ENCODE measurements at regions not wholly inside any gene's neighbourhood (a gene's known extent, or its start where the extent isn't known, plus 50 kb on each side); places are given as distances from the start of the nearest gene placed in this dataset.
A peak's percentile ranks its signal among the peaks of the same experiment; 100 is the strongest.
"Not testable (repeated sequence)": the region's sequence is repeated elsewhere in the genome, so short reads cannot be mapped to it uniquely, and the experiment has no call there.

DNA sequence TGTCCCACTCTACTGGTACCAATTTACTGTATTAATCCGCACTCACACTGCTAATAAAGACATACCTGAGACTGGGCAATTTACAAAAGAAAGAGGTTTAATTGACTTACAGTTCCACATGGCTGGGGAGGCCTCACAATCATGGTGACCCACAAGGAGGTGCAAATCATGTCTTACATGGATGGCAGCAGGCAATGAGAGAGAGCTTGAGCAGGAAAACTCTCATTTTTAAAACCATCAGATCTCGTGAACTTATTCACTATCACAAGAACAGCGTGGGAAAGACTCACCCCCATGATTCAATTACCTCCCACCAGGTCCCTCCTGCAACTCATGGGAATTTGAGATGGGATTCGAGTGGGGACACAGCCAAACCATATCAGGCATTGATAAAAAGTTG lies 298.5 kb downstream of the DUSP6 start:
- DNase-seq: not testable (repeated sequence)

DNA sequence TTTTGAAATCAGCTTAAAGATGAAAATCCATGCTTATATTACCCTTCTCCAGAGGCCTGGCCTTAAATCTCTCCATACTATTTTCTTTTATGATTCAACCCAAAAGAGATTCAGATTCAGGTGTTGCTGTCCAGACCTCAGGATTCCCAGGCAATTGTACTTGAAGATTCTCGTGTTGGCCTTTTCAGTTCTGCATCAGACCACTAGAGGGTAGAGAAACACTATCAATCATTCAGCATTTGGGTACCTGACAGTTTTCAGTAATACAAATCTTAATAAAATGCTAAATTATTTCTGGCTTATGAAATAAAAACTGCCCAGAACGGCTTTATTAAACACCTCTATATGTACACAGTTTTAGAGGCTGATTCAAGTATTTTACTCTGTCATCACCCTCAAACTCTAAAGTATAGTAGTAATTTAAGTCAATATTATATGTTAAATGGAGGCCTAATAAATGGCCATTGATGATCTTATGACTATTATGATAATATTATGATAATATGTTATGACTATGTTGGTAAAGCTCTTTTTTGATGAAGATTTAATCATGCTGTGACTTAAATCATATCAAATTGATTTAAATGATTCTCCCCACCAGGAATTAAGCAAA lies 301.1 kb downstream of the DUSP6 start:
- DNase-seq: no peak

DNA sequence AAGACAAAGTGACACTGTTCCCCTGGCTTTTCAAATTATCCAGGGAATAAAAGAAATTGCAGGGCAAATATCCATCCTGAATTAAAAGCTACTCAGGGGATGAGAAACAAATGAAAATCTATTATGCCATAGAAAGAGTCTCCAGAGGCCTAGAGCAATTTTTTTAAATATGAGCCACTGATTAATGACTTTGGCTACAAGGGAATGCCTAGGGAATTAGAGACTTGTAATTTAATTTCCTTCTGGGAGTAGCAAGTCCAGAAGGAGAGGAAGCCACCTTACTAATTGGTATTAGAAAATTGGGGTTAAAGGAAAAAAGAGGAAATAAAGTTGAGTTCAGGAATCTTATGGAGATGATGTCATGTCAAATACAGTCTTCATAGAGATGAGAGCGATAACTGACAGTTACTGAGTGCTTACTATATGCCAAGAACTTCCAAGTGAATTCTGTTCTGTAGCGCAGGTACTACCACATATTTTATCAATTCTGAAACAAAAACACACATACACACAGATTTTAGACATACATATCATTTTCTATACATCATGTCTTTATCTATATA lies 304.4 kb downstream of the DUSP6 start:
- no peak for DNase-seq

DNA sequence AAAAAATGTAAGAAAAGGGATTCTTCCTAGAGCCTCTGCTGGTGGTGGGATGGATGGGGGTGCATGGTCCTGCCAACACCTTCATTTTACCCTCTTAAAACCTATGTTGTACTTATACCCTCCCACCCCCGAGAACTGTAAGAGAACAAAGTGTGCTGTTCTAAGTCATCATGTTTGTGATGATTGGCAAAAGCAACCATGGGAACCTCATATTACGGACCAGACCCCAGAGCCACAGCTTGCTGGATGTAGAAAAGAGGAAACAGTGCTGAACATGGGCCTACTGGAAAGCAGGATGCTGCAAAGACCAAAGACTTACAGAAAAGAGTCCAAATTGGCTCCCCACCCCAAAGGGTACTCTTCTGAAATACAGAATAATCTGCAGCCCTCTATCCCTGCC lies 311.2 kb downstream of the DUSP6 start:
- no peak for DNase-seq

DNA sequence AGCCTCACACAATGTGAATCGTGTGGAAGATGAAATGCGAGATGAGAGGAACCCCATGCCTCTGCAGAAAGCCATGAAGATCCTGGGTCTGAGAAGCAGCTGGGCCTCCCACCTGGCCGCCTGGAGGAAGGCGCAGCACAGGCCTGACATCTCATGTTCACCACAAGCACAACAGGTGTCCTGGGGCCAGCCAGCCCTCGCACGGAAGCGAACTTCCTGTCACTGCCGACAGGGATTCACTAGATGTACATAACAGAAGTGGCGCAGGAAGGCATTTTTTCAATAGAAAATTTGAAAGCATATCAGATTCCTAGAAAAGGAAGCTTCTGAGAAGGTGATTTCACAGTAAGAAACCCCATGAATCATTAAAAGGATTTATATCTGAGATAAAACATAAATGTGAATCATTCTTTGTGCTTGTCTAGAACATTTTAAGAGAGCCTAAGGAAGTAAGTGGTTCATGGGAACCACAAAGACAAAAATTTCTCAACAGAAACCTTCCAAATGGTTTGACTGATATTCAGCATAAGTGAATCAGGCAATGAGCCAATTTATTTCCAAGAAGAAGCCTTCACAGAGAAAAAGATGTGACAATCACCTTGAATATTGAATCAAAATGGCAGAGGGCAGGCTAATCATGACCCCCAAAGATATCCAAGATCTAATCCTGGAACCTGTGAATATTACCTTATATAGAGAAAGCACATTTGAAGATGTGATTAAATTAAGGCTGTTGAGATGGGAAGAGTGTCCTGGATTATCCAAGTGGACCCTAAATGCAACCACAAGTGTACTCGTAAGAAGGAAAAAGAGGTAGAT lies 311.9 kb downstream of the DUSP6 start:
- DNase-seq: peak; percentile 54

DNA sequence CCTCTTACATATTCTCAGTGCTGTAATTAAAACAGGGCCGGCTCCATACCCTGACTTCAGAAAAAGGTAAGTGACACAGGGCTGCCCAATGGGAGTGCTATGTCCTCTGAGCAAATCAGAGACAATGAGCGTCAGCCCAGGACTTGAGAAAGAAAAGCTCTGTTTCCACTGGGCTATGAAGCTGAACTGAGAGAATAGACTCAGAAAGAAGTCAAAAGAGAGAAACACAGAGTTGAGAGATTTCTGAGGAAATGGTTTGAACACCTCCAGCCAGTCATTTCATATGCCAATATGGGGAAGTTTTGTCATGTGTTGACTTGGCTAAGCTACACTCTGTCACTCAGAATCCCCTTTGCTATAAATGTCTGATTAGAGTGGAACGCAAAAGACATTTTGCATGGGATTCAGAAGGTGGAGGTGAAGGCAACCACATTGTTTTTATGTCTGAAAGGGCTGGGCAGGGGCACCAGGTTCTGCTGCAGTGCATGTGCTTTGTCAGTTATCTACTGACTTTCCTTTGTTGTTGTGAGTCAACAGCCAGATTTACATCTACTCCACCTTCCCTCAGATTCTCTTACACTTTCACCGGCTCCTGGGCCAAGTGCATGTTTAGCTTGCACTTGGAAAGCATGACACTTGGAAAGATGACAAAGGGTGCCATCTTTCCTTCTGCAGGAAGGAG lies 313.3 kb downstream of the DUSP6 start:
- no peak for DNase-seq

DNA sequence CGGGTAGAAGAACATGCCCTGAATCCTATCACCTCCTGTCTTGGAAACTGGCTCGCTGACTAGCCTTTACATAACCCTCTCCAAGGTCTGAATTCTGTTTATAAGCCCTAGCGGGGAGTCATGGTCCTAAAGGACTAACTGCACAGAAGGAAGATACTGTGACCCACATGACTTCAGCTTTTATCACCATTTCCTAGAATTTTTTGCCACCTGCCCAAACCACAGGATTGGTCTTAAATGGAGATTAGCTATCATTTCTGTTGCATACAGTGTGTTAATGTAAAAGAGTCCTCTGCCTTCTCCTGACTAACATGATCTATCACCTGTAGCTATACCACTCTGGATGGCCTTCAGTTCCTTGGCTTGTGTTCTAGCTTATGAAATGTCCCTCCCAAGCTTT lies 319.2 kb downstream of the DUSP6 start:
- no peak for DNase-seq

DNA sequence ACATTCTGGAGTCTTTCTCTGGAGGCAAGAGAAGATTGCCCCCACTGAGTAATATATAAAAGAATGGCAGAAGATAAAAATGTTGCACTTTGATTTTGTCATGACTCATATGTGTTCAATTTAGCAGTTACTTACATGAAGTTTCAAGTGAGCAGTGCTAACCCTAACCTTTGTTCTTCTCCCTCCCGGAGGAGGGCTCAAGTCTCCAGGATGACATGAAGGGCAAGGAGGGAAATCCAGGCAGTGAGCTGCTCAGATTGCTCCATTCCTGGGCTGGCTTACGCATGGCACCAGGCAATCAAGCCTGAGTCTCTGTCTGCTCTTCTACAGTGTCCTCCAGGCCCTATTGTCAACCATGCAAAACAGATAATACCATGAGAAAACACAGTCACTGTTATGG lies 322.3 kb downstream of the DUSP6 start:
- DNase-seq: no peak

DNA sequence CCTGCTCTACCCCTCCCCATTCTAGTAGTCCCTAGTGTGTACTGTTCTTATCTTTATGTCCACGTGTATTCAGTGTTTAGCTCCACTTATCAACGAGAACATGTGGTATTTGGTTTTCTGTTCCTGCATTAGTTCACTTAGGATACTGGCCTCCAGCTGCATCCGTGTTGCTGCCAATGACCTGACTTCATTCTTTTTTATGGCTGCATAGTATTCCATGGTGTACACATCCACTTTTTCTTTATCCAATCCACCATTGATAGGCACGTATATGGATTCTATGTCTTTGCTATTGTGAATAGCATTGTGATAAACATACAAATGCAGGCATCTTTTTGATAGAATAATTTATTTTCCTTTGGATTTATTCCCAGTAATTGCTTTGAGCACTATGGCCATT lies 327.7 kb downstream of the DUSP6 start:
- no peak for DNase-seq

DNA sequence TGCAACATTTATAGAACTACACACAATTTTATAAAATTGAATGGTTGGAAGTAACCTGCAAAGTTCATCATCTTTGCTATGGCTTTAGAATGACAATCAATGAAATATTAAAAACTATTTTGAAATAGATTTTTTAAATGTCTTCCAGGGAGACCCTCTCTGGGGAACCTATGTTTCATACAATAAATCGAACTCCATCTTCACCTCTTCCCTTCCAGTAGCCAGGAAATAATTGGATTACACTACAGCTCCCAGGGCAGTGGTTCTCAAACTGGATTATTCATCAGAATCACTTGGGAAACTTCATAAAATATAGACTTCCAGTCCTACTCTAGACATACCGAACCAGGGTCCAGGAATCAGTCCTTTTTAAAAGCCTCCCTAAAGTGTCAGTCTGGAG lies 328.4 kb downstream of the DUSP6 start:
- DNase-seq: no peak

DNA sequence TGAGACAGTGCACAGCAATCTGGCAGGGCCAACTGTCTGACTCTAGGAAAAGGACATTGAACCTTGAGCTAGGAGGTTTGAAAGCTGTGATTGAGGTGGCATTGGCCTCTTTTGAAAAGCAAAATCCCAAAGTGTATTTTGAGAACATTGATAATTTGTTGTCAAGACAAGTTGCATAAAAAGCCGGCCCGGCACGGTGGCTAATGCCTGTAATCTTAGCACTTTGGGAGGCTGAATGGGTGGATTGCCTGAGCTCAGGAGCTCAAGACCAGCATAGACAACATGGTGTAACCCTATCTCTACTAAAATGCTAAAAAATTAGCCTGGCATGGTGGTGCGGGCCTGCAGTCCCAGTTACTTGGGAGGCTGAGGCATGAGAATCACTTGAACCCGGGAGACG lies 331.6 kb downstream of the DUSP6 start:
- DNase-seq: no peak

DNA sequence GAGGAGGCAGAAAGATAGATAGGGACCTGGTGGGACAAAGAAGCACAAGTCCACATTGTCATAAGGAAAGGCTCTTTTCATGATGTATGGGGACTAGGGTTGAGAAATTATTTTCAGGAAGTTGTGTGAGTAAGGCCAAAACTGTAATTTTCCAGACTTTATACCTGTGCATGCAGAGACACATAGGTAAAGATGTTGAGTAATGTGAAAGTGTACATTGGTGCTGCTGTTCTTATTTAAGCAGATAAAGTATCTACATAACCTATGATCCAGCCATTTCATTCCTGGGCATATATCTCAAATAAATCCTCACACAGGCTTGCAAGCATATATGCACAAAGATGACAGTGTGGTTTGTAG lies 332.2 kb downstream of the DUSP6 start:
- no peak for DNase-seq

DNA sequence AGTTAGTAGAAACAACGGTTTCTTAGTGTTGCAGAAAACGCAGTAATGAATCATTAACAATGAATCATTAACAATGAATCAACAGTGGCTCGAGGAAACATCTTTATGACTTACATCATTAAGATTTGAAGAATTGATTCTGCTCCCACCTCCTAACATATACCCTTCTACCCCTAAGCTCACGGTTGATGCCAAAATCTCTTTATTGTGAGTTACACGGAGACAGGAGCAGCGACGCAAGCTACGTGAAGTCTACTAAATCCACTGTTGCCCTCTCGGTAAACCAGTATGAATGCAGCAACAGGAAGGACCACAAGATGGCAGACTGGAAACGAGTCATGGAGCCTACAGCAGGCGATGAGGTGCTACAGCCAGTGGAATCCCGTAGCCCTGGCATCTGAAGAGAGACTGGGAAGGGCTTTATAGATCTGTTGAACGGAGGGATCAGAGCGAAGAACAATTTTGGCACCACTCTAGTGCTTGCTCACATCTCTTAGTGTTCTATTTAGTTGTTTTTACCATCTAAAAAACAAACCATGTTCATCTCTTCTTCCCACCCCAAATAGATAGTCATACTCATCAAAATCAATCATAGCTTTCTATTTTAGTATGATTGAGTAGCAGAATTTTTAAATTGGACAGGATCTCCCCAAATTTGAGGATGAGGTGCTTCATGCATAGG lies 332.7 kb downstream of the DUSP6 start:
- peak; percentile 79 for DNase-seq

DNA sequence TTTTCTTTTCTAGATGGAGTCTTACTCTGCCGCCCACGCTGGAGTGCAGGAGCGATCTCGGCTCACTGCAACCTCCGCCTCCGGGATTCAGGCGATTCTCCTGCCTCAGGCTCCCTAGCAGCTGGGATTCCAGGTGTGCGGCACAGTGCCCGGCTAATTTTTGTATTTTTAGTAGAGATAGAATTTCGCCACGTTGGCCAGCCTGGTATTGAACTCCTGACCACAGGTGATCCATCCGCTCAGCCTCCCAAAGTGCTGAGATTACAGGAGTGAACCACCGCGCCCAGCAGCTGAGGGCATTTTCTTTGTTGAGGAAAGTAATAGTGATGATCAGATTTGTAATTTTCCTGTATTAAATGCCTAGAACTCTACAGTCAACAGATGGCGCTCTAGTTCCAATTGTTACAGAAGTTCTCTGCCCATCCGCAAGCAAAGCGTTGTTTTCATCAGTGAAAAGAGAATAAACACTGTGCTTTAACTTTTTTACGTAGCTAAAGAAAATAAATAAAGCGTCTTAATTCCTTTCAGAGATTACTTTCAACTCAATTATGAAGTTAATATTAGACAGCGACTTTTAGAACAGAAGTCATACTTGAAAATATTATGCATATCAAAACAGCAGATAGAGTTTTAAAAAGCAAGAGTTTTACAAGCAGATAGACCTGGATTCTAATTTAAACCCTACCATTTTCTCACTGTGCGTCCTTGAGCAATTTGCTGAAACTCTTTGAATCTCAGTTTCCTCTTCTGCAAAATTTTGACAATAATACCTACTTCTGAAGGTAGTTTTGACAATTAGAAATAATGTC lies 335.1 kb downstream of the DUSP6 start:
- peak; percentile 31 for DNase-seq

DNA sequence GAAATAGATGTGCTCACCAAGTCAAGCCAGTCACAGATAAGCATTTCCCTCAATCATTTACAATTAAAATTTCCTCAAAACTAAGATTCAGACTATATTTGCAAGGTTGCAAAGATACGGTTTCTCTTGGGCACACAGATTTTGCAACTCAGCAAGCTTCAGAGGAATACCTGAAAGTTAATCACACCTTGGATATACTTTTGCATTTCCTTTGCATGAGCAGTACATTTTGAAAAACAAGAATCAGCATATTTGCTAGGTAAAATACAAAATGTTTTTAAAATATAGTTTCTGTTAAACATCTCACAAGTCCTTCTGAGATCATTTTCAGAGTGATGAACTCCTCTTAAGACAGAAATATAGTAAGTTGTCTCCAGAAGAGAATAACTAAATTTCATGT lies 336.9 kb downstream of the DUSP6 start:
- DNase-seq: no peak

DNA sequence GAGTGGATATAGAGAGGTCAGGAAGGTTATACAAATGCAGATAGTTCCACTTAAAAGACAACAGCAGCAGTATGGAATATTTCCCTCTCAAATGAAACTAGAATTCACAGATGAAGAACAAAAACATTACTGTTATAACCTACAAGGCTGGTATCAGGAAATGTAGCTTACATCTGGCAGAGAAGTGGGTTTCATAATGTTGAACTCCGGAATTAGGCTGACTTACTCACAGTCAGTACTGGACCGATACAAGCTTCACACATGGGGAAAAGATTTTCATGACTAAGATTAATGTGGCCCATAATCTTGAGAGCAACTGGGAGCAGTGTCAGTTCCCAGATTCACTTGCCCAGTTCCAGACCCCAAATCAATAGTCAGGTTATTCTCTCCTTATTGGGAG lies 353.9 kb downstream of the DUSP6 start:
- DNase-seq: no peak

DNA sequence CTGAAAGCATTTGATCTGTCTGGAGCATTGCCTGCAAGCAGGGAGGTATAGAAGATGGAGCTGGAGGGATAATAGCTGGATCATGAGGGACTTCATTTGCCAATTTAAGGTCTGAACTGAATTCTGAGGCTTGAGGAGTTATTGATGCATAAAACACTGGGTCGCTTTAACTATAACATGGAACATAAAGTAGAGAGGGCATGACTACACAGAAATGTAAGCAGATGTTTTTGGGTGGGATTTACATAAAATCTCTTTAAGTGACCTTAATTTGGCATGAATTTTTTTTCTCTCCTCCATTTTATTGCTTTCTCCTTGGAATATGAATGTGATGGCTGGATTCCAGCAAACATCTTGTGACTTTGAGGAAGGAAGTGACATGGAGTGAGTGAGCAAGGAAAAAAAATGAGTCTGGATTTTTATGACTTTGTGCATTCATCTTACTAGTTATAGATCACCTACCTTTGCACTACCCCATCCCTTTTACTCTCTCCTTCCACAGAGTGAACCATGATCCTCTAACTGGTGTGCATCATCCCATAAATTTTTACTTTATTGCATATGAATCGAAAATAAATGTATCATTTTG lies 356.0 kb downstream of the DUSP6 start:
- no peak for DNase-seq

DNA sequence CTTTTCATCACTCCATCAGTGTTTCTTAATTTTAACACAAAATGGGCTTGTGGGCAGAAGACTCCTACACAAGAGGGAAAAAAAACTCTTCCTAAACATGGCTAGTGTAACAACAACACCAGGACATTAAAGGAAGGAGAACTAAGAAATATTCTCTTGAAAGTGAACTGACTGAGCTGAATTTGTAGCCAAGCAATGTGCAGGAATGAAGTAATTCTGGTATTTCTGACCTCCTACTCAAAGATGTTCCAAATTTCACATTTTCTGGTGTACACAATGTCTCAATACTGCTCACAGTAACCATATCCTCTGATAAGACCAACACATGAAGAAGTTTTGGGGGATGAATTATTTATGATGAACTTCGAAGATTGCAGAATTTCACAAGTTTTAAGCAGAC lies 357.3 kb downstream of the DUSP6 start:
- DNase-seq: no peak

DNA sequence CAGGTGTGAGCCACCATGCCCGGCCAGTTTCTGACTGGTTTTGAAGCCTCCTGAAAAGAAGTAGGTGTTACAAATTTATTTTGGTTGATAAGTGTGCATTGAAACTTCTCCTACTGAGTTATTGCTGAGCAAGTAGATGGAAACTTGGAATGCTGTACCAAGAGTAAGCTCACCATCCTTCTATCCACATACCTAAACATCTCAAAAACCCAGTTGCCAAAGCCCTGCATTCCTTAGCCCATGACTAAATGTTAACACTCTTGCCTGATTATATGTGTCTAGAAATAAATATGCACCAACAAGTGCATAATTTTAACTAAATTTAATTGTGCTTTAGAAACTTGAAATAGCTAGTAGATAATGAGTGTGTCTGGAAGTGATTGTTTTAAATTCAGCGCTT lies 357.8 kb downstream of the DUSP6 start:
- DNase-seq: no peak

DNA sequence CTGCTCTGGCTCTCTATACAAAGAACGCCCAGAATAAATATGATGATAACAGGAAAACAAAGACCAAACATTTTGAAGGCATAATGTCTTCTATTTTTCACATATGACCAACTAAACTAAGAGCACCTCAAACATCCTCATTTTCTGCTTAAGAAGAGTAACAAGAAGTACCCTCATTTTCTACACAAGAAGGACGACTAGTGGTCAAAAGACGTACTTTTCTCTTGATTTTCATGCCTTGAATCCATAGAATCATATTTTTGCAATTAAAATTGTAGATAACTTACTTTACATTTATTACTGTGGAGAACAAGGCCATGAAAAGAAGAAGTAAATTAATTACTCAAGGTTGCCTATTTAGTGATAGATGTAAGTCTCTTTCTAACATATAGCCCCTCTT lies 358.6 kb downstream of the DUSP6 start:
- DNase-seq: no peak

DNA sequence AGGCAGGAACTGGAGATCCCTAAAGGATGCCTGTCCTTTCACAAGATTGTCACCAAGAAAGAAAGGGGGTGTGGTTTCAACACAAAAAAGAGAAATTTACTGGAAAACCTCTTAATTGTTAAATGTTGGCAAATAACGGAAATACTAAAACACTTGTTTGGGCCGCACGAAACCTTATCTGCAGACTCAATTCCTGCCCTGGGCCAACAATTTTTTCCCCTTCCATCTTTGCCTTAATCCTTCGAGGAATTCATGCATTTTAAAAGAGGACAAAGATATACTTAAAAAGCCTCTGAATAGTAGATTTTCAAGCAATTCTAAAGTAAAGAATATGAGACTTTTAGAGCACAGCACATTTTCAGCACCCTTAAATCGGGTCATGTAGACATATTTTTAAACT lies 366.2 kb downstream of the DUSP6 start:
- no peak for DNase-seq

DNA sequence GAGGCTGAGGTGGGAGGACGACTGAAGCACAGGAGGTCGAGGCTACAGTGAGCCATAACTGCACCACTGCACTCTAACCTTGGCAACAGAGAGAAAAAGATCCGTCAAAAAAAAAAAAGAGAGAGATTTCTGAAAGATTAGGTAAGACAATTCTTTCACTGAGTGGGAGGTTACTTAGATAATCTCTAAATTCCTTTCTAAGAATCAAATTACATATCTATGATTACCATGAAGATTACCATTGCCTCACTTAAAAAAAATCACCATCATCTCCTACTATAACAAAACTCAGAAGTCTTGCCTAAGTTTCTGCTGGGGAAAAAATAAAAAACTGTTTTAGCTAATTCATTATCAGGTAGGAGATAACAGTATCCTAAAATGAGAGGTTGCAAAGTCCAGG lies 366.7 kb downstream of the DUSP6 start:
- DNase-seq: no peak

Measured in right hindlimb (tissue), 1 donor.